Erythroblast (primary cell): ENCODE measurements at regions not wholly inside any gene's neighbourhood (a gene's known extent, or its start where the extent isn't known, plus 50 kb on each side); places are given as distances from the start of the nearest gene placed in this dataset.

Experiments
- DNase-seq, 2 experiments: peaks; one replicate each; lab custom pipeline; 2025; lab: John Stamatoyannopoulos, UW
- GATA1 ChIP-seq: IDR thresholded peaks from 2 replicates; pipeline ENCODE4 v1.6.1; 2011; ENCODE audit warnings: low read depth, mild to moderate bottlenecking, control low read depth, low read length, moderate library complexity
- POLR2A ChIP-seq: IDR thresholded peaks from 2 replicates; pipeline ENCODE4 v1.6.1; 2011; ENCODE audit warnings: mild to moderate bottlenecking, low read length

- TF ChIP-seq GATA1 (no peak), POLR2A (no peak)
Measured at GRCh38 chr6:45775026-45775697, 240.5 kb downstream of the CLIC5 start.

GRCh38 chr6:45773906-45774305 is 241.8 kb downstream of the CLIC5 start:
- TF ChIP-seq GATA1, result no peak
- TF ChIP-seq POLR2A, result no peak
- DNase-seq, result no peak

More at GRCh38 chr6:45775026-45775697, 240.5 kb downstream of the CLIC5 start:
- DNase-seq, result no peak

DNA sequence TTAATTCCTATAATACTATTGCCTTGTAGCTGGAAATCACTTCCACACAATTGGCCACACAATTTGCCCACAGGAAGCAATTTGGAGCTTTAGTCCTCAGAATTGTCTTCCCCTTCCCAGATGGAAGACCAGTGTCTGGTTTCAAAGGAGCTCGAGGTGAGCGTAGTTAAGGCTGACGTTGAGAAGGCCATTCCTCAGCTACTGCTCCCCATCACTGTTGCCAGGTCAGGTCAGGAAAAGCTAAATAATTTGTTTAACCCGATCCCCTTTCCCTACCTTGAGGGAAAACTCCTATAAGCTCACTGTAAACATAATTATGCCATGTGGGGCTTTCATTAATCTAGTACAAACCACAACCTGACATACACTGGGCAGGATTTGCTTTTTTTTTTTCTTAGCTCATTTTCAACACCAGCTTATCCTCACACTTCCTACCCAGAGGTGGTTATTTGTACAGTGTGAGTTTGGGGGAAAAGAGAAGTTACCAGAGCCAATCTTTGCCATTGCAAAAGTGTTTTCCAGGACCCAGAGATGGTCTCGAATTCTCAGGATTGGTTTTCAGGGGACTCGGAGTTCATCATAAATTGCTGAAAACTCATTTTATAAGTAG is 242.7 kb downstream of the CLIC5 start:
- TF ChIP-seq POLR2A (no peak), GATA1 (no peak)
- no peak for DNase-seq

DNA sequence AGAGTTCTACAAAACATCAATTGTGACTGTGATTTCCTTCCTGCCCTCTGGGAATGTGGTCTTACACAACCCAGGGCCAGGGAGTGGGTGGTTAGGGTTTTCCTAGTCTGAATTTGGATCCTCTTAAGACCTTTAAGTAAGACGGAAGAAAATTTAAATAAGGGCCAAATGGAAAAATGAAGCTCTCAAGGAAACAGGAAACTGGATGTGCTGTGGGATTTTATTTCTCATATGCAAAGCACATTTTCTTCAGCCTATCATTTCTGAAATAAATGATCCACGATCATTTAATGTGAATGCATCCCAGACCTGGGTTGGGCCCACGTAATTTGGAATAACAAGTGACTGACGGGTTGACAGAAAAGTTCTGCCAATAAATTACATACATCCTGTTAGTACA is 243.6 kb downstream of the CLIC5 start:
- no peak for DNase-seq
- TF ChIP-seq GATA1 (no peak), POLR2A (no peak)

GRCh38 chr6:45763281-45763680 is 252.4 kb downstream of the CLIC5 start:
- no peak for DNase-seq
- TF ChIP-seq GATA1, result no peak
- no peak for TF ChIP-seq POLR2A

DNA sequence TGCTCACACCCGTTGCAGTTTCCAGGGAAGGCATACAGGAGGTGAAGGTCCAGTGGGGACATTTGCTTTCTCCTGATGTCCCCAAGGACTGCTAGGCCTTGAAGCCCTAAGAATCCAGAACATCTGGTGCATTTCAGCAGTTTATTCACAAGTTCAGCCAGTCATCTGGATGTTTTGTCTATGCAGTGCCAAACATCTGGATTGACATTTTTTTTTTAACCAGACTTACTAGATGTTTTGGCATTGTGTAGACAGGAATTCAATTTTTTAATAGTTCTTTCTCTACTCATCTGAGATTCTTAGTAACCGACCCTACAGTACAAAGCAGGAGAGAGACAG is 256.2 kb downstream of the CLIC5 start:
- DNase-seq, result no peak
- no peak for TF ChIP-seq GATA1
- TF ChIP-seq POLR2A, result no peak

DNA sequence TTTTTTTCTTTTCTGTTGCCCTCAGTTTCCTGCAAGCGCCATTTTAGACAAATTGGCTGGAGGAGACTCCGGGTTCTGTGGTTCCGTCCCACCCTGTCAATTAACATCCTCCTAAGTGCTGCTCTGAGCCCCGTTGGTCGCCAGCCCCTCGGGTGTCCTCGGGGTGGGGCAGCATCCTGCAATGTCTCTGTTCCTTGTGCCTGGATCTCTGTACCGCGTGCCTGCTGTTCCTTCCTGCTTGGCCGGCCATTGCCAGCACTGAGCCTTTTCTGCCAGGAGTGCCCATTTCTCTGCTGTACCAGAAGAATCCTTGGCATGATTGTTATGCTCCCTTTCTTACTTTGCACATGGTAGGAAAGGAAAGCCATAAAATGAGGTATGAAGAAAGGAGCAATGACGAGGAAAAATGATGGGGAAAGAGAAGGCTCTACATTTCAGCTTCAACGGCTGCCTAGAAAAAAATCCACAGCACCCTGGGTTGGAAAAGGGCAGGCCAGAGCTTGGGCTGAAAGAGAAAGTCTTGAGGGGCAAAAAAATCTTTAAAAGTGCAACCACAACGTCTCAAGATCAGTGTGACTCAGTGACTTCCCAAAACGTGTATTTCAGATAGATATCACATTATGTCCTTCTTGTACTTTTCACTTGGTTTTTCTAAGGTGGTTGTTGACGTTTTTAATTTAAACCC is 256.7 kb downstream of the CLIC5 start:
- DNase-seq, result no peak
- TF ChIP-seq GATA1 (no peak), POLR2A (no peak)

- no peak for DNase-seq
- no peak for TF ChIP-seq POLR2A
- no peak for TF ChIP-seq GATA1
Measured at GRCh38 chr6:45757443-45758130, 258.1 kb downstream of the CLIC5 start.

DNA sequence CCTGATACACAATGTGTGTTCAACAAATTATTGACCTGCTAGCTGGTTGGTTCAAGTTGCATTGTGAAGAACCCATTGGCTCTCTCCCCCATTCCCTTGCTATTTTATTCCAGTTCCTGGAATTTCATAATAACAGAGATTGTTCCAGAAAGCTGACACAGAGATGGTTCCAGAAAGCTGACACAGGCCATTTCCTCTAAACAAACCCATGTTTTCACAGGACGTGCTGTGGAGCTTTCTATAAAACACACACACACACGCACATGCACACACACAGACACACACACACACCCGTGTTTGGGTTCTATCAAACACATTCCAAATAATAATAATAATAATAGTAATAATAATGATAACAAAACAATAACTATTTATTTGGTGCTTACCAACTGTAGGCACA is 259.1 kb downstream of the CLIC5 start:
- no peak for DNase-seq
- no peak for TF ChIP-seq GATA1
- no peak for TF ChIP-seq POLR2A

DNA sequence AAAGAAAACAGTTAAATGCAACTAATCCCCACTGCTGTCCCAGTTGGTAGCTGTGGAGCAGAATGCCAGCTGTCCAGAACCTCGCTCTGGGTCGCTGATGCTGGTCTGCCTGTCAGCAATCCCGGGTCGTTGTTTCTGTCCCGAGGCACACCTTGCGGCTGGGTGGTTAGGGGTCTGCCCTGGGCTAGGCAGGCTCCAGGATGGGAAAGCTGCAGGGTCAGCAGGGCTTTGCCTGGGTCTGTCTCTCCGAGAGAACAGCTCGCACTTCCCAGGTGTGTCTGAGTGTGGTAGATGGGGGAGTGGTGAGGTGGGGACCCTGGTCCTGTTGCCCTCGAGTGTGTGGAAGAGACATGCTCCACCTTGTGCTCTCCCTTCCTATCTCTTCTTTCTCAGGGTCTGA is 261.2 kb downstream of the CLIC5 start:
- TF ChIP-seq POLR2A (no peak), GATA1 (no peak)
- DNase-seq, result no peak

DNA sequence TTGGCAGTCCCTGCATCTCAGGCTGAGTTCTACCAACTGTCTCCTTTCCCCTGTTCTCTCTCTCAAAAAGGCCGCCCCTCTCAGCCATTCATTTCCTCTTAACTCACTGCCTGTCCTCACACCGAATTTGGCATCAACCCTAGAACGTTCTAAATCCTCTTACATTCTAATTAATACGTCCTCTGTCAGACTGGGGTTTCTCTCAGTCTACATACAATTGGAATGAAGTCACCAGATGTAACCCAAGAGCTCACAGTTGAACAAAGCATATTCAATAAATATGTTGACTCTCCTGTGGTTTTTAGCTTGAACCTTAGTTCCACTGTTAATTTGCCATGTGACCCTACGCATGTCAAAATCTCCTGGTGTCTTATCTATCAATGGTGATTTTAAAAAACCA is 269.6 kb downstream of the CLIC5 start:
- TF ChIP-seq GATA1 (no peak), POLR2A (no peak)
- no peak for DNase-seq

- DNase-seq, result no peak
- TF ChIP-seq GATA1 (no peak), POLR2A (no peak)
Measured at GRCh38 chr6:45743028-45743615, 272.5 kb downstream of the CLIC5 start.

DNA sequence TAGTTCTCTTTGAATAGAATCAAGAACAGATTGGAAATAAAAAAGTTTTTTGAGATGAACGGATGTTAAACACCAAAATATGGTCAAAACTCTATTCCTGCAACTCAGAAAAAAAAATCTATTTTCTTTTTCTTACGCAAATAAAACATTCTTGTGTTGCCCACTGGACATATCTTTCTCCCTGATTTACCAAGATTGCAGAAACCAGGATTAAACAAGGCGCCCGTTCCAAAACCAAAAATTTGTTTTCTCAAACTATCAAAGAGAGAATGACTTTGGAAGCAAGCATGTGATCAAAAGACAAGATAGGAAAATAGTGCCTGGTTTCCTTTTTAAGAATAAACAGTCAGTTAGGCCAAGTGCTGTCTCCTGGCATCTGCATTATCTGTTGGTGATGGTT is 273.1 kb downstream of the CLIC5 start:
- no peak for DNase-seq
- TF ChIP-seq POLR2A (no peak), GATA1 (no peak)

DNA sequence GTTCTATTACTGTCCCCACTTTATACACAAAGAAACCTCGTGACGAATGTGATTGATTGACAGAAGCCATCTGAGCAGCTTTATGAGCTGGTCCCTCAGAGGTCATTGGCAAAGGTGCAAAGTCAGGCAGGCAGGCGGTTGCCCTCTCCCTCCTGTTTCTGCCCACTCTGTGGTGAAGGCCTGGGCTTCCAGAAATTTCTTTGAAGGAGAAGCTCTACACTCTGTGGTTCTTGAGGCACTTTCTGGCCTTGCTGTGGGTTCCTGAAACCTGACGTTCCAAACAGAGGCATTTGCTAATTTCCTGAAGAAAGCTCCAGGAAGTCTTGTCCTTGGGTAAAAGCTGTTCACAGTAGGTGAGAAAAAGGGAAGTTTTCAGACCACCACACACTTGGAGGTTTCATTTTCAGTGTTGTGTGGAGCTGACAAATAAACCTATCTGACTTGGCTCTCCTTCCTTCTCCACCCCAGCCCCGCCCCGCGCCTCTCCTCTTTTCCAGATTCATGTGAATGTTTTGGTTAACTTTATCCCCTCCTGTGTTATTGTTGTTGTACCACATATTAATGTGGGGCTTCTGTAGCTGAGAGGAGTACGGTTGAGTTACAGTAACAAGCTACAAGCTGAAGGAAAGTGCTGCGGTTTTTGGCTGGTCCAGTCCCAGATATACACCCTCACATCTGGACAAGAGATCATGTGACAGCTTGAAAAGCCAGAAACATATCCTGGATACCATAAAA is 274.1 kb downstream of the CLIC5 start:
- DNase-seq, result no peak
- TF ChIP-seq POLR2A, result no peak
- TF ChIP-seq GATA1, result no peak
